ENCODE measurements at regions not wholly inside any gene's neighbourhood (a gene's known extent, or its start where the extent isn't known, plus 50 kb on each side); places are given as distances from the start of the nearest gene placed in this dataset.

GRCh38 chr5:96340357-96340756, 92.7 kb downstream of the PCSK1 start:
- intact Hi-C loops (cut with DNase I) = loop anchor here (10.0 kb wide), 1 partner anchor 264 kb away; no protein-coding TSS in a partner anchor
- no peaks in the 10 kb centered on the region for H3K9me3 ChIP-seq
- no peaks in the 10 kb centered on the region for H3K27me3 ChIP-seq
- DNase-seq (no peak), ATAC-seq (no peak)
- no peaks in the 10 kb centered on the region for H3K36me3 ChIP-seq
- H3K27ac ChIP-seq = no peak overlapping the region
- H3K4me3 ChIP-seq = no peak overlapping the region
- TF ChIP-seq CTCF (IDR thresholded peaks at IDR 0.05) = no peak
- H3K4me1 ChIP-seq = peaks cover 15% of the 10 kb centered on the region

- intact Hi-C loops (cut with DNase I) = loop anchor here (5.0 to 10.0 kb wide), 2 partner anchors 265 to 378 kb away; partner anchors contain the start of gene ELL2
- no peaks in the 10 kb centered on the region for H3K27me3 ChIP-seq
- H3K9me3 ChIP-seq = no peaks in the 10 kb centered on the region
- DNase-seq = no peak
- H3K27ac ChIP-seq = peak overlapping the region; percentile 38
- H3K4me3 ChIP-seq = no peak overlapping the region
- ATAC-seq = no peak
- H3K36me3 ChIP-seq = no peaks in the 10 kb centered on the region
- TF ChIP-seq CTCF (IDR thresholded peaks at IDR 0.05) = no peak
- H3K4me1 ChIP-seq = peaks cover 15% of the 10 kb centered on the region
Measured at GRCh38 chr5:96339862-96340261, 93.2 kb downstream of the PCSK1 start.

GRCh38 chr5:96338624-96339415, 94.2 kb downstream of the PCSK1 start:
- H3K27me3 ChIP-seq = no peaks in the 10 kb centered on the region
- peak overlapping the region; percentile 38 for H3K27ac ChIP-seq
- intact Hi-C loops (cut with DNase I) = loop anchor here (5.0 kb wide), 1 partner anchor 377 kb away; the partner anchor contains the start of gene ELL2
- H3K36me3 ChIP-seq = no peaks in the 10 kb centered on the region
- no peak for TF ChIP-seq CTCF (IDR thresholded peaks at IDR 0.05)
- no peak overlapping the region for H3K4me3 ChIP-seq
- ATAC-seq = peak; percentile 15
- H3K9me3 ChIP-seq = no peaks in the 10 kb centered on the region
- peaks cover 15% of the 10 kb centered on the region for H3K4me1 ChIP-seq
- no peak for DNase-seq

- no peak for DNase-seq
- TF ChIP-seq CTCF (IDR thresholded peaks at IDR 0.05) = no peak
- H3K9me3 ChIP-seq = no peaks in the 10 kb centered on the region
- no peak for ATAC-seq
- H3K27me3 ChIP-seq = no peaks in the 10 kb centered on the region
- peaks cover 15% of the 10 kb centered on the region for H3K4me1 ChIP-seq
- no peaks in the 10 kb centered on the region for H3K36me3 ChIP-seq
- intact Hi-C loops (cut with DNase I) = loop anchor here (5.0 kb wide), 1 partner anchor 376 kb away; the partner anchor contains the start of gene ELL2
- H3K27ac ChIP-seq = peak overlapping the region; percentile 38
- no peak overlapping the region for H3K4me3 ChIP-seq
Measured at GRCh38 chr5:96338091-96338490, 95.0 kb downstream of the PCSK1 start.

GRCh38 chr5:96337048-96337781, 95.8 kb downstream of the PCSK1 start:
- H3K9me3 ChIP-seq = no peaks in the 10 kb centered on the region
- H3K4me1 ChIP-seq = peaks cover 15% of the 10 kb centered on the region
- DNase-seq (no peak), ATAC-seq (no peak)
- intact Hi-C loops (cut with DNase I) = loop anchor here (5.0 kb wide), 1 partner anchor 375 kb away; the partner anchor contains the start of gene ELL2
- H3K27ac ChIP-seq = peak overlapping the region; percentile 11
- H3K4me3 ChIP-seq = no peak overlapping the region
- H3K36me3 ChIP-seq = no peaks in the 10 kb centered on the region
- TF ChIP-seq CTCF (IDR thresholded peaks at IDR 0.05) = no peak
- H3K27me3 ChIP-seq = no peaks in the 10 kb centered on the region

Measured in upper lobe of right lung (tissue), 1 donor.